T-helper 2 cell treated with Interferon-gamma antibody and Interleukin-4, amounts not matched to agents 100 ng/mL and 5 ng/mL, for 36 hours (primary cell): ENCODE measurements at regions not wholly inside any gene's neighbourhood (a gene's known extent, or its start where the extent isn't known, plus 50 kb on each side); places are given as distances from the start of the nearest gene placed in this dataset.
"Not testable (repeated sequence)": the region's sequence is repeated elsewhere in the genome, so short reads cannot be mapped to it uniquely, and the experiment has no call there.

ENCODE experiments used
- intact Hi-C: fragments of 100-400 bp; cut with micrococcal nuclease; formaldehyde crosslinking; loops from one replicate; pipeline ENCODE4 v1.15.1; 2023

DNA sequence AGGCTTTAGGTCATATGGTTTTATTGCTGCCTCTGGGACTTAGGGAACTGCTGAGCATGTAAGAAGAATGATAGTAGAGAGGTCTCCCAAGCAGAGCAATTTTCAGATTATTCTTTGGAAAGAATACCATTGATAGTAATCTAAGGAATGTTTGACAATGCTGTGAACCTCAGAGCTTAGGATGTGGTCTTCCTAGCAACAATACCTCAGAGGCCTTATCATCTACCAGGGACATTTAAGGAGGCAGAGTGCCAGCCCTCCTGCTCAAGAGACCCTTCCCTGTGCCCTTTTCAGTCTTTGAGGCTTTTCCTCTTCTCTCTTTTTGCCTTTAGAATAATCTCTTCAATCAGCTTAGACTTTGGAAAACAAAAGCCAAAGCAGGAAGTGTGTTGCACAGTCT lies 272.1 kb downstream of the OXSM start:
- intact Hi-C loops = no loop called here

GRCh38 chr3:26064297-26064696 lies 274.4 kb downstream of the OXSM start:
- intact Hi-C loops = no loop called here

- intact Hi-C loops = no loop called here
Observed at GRCh38 chr3:26068890-26069289, 279.0 kb downstream of the OXSM start.

GRCh38 chr3:26070854-26071253 lies 281.0 kb downstream of the OXSM start:
- intact Hi-C loops = no loop called here

GRCh38 chr3:26074080-26074479 lies 284.2 kb downstream of the OXSM start:
- intact Hi-C loops = no loop called here

DNA sequence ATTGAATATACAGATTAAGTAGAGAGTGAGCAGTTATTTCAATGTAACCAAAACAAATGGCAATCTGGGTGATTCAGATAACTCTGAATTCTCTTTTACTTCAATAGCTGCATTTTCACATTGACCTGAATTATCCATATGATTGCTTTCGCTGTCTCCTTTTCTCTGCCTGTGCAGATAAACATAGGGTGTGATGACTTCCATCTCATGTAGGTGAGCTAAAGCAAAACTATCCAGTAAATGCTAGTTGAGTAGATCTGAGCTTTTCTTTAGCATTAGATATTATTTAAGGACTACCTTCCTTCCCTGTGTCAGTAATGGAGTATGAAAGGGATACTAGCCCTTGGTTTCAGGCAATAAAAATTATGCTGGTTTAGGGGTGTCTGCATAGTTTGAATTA lies 288.6 kb downstream of the OXSM start:
- intact Hi-C loops = no loop called here

GRCh38 chr3:26081166-26081565 lies 291.3 kb downstream of the OXSM start:
- intact Hi-C loops = no loop called here

DNA sequence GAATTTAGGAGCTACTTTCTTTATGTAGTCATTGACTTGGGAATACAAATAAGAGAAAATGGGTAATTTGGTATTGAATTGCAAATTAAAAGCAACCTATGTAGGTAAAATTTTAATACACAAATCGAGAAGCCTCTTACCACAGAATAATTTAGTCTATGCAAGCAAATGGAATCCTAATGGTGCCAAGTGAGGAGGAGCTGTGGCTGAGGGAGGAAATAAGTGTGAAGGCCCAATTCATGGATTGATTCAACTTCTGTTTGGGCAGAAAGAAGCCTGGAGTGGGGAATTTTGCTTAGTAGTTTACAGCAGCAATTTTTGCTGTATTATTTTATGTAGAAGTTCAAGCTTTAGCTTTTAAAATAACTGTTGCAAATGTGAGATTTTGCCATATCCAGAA lies 291.9 kb downstream of the OXSM start:
- intact Hi-C loops = no loop called here

- intact Hi-C loops = no loop called here
Observed at GRCh38 chr3:26082911-26083310, 293.0 kb downstream of the OXSM start.

DNA sequence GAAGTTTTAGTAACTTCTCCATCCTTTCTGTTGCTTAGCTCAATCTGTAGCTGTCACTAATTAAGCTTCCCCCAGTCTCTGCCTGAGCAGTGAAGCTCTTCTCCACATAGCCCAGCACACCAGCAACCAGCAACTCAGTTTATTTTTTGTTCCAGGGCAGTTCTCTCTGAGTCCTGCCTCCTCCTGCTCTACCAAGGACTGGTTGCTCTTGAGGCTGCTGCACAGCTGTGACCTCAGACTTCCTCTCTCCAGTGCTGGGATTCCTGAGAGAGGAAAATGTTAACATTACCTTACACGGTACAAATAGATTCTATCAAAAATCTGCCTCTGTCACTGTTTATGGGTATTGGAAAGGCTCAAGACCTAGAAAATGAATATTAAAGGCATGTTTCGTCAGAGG lies 294.7 kb downstream of the OXSM start:
- intact Hi-C loops = no loop called here

DNA sequence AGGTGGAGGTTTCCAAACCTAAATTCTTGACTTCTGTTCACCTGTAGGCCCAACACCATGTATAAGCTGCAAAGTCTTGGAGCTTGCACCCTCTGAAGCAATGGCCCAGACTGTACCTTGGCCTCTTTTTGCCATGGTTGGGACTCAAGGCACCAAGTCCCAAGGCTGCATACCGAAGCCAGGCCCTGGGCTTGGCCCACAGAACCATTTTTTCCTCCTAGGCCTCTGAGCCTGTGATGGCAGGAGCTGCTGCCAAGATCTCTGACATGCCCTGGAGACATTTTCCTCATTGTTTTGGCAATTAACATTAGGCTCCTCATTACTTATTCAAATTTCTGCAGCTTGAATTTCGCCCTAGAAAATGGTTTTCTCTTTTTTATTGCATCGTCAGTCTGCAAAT lies 297.9 kb downstream of the OXSM start:
- intact Hi-C loops = no loop called here

DNA sequence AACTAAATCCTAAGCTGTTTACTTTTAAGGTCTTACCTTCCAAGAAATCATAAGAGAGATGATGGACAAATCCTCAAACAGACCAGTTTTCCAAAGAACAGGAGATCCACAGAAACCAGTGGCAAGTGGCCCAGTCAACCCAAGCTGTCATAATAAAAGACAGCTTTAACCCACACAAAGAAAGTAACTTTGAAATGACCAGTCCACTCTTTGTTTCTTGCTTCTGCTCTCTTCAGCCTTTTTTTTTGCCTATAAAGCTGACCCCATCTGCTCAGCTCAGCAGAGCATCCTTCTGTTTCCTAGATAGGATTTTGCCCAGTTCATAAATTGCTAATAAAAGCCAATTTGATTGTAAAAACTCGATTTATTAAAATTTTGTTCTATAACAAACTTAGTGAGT lies 299.4 kb downstream of the OXSM start:
- intact Hi-C loops = no loop called here

GRCh38 chr3:26090589-26090988 lies 300.7 kb downstream of the OXSM start:
- intact Hi-C loops = no loop called here

DNA sequence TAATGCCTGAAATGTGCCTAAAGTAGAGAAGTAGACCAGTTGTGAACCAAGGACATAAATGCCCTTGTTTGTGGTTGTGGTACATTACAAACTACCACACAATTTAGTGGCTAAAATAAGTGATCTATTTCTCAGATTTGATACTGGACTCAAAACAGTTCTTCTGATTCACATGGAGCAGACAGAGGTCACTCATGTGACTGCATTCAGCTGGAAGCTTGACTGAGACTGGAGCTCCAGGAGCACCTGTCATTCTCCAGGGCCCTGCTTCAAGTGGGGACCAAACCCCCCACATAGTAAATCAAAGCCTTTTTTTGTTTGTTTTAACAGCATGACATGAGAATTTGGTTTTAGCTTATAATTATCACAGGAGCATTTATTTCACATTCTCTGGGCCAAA lies 301.2 kb downstream of the OXSM start:
- intact Hi-C loops = no loop called here

DNA sequence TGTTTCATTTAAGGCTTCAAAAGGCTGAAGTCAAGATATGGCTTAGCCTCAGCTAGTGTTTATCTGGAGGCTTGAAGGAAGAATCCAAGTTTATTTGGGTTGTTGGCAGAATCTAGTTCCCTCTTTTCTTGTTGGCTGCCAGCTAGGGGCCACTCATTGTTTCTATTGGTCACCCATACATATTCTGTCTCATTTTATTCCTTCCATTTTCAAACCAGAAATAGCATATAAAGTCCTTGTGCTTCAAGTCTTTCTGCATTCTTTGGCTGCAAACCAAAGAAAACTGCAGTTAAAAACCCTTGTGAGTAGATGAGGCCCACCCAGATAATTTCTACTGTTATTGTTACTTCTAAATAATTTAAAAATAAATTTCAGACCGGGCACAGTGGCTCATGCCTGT lies 301.7 kb downstream of the OXSM start:
- intact Hi-C loops = no loop called here

DNA sequence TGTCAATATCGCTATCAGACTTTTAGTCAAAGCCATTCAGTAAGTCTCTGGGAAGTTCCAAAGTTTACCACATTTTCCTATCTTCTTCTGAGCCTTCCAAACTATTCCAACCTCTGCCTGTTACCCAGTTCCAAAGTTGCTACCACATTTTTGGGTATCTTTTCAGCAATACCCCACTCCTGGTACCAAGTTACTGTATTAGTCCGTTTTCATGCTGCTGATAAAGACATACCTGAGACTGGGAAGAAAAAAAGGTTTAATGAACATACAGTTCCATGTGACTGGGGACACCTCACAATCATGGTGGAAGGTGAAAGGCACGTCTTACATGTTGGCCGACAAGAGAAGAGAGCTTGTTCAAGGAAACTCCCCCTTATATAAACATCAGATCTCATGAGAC lies 307.2 kb downstream of the OXSM start:
- intact Hi-C loops = not testable (repeated sequence)

GRCh38 chr3:26099692-26100091 lies 309.8 kb downstream of the OXSM start:
- intact Hi-C loops = no loop called here

- intact Hi-C loops = no loop called here
Observed at GRCh38 chr3:26100176-26100575, 310.3 kb downstream of the OXSM start.

GRCh38 chr3:26102376-26102775 lies 312.5 kb downstream of the OXSM start:
- intact Hi-C loops = no loop called here

DNA sequence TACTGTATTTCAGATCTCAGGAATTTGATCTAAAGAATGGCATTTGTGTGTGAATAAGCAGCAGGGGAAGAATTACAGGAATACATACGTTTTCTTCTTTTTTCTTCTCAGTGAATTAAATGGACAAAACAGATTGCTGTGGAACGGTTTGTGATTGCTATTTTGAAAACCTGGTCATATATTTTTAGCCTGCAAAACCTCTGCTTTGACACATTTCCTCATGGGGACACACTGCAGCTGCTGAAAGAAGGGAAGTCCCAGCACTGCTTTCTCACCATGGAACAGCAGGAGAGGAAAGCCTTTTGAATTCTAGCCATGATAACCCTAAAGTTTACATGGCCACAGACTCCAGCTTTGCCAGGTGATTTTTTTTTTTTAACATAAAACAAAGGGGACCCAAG lies 315.0 kb downstream of the OXSM start:
- intact Hi-C loops = no loop called here

DNA sequence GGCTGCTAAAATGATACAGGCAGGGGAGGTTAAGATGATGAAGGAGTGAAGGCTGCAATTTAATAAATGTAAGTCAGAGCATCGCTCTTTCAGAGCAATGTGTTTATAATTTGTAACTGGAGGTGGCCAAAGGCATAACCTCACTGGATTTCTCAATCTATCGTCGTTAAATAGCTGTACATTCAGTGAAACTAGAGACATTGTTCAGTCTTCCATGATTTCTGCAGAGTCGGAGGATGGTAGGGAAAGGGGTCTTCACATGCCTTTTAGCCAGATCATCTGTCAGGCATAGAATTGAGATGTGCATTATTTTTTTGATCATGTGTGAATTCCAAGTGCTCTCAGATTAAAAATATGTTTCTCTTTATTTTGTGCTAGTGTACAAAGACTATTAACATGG lies 315.4 kb downstream of the OXSM start:
- intact Hi-C loops = no loop called here

DNA sequence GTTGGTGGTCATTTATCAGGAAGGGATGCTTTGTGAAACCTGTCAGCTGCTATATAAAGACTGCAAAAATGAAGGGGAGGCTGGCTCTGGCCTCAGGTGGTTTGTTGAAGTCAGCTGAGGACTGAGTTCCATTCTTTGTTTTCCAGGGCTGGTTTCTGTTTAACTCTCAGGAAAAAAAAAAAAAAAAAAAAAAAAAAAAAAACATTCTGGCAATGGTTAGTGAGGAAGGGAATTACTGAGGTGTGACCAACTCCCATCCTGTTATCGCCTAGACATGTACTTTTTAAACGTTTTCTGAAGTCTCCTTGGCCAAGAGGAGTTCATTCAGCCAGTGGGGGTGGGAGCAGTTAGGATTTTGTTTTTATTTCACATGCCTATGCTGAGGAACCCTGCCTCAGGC lies 316.3 kb downstream of the OXSM start:
- intact Hi-C loops = no loop called here

DNA sequence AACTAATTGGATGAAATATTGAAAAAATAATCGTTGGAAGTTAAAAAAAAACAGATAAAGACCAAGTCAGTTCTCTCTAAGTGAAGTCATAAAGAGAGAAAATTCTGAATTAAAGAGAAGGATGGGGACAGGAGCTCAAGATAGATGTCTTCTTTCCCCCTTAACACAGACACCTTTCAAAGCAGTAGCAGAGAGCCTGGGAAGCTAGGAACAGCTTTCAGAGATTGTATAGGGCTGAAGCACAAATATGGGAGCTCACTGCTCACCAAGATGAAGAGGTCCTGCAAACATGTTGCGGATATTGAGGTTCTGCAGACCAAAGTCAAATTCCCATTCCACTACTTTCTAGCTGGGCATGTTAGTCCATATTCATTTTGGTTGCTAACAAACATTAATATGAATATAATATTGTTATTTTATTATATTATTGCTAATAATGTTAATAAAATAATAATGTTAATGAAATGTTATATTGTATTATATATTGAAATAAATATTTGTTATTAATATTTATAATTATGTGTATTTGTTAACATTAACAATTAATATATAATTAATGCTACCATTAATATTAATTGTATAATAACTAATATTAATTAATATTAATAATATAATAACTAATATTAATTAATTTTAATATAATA lies 319.1 kb downstream of the OXSM start:
- intact Hi-C loops = no loop called here

DNA sequence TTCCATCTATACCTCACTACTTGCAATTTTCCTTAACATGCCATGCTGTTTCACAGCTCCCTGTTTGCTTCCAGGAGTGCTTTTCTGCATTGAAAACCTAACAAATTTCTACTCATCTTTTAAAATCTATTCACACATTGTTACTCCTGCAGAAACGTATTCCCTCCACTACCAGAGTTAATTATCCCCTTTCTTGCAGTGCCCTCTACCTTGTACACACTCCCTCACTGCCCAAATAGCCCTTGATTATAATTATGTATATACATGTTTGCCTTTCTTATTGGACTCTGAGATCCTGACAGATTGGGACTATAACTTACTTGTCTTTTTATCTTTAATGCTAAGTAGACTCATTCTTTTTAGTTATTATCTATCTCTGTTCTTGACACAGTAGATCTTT lies 325.0 kb downstream of the OXSM start:
- intact Hi-C loops = loop anchor here (5.0 kb wide), 1 partner anchor 468 kb away; no protein-coding TSS in a partner anchor
